ENCODE measurements at regions not wholly inside any gene's neighbourhood (a gene's known extent, or its start where the extent isn't known, plus 50 kb on each side); places are given as distances from the start of the nearest gene placed in this dataset.

GRCh38 chr4:164193676-164194075 lies 560.3 kb upstream of the SMIM31 start:
- TF ChIP-seq CTCF (conservative IDR thresholded peaks at IDR 0.05; ENCODE audit: low read length) = no peak
- no peak for TF ChIP-seq EZH2phosphoT487 (IDR thresholded peaks at IDR 0.05; ENCODE audit: borderline replicate concordance, low read depth, low read length)

Measured in OCI-LY7 (cell line).